Spinal cord (tissue), 9 donors: ENCODE measurements at regions not wholly inside any gene's neighbourhood (a gene's known extent, or its start where the extent isn't known, plus 50 kb on each side); places are given as distances from the start of the nearest gene placed in this dataset.
"Not testable (repeated sequence)": the region's sequence is repeated elsewhere in the genome, so short reads cannot be mapped to it uniquely, and the experiment has no call there.

ENCODE experiments used
- DNase-seq, 6 donors: peaks; one replicate each; pipeline versions ENCODE4 v3.0.0 to v3.0.0-alpha.2; 2013 to 2015; ENCODE audit warnings: low spot score in 6 of 6, low read depth in 4 of 6
- H3K27ac ChIP-seq: one replicate; pipeline ENCODE4 v1.5.1; 2013; ENCODE audit warnings: low read depth, low read length, control low read depth
- H3K27me3 ChIP-seq: one replicate; pipeline ENCODE4 v1.6.1; 2013; ENCODE audit warnings: low read length; ENCODE audit not compliant: control insufficient read depth, insufficient read depth
- H3K36me3 ChIP-seq: one replicate; pipeline ENCODE4 v1.6.1; 2013; ENCODE audit warnings: low read length; ENCODE audit not compliant: control insufficient read depth, insufficient read depth
- H3K4me1 ChIP-seq: one replicate; pipeline ENCODE4 v1.6.1; 2013; ENCODE audit warnings: low read length; ENCODE audit not compliant: control insufficient read depth, insufficient read depth
- H3K4me3 ChIP-seq: one replicate; pipeline ENCODE4 v1.5.1; 2013; ENCODE audit warnings: low read depth, low read length, control low read depth
- H3K9me3 ChIP-seq: one replicate; pipeline ENCODE4 v1.6.1; 2013; ENCODE audit warnings: low read length; ENCODE audit not compliant: control insufficient read depth, insufficient read depth
- WGBS: methylation state at CpG from one replicate; pipeline ENCODE4 v1.1.5; 2013; ENCODE audit warnings: missing lambda C conversion rate; ENCODE audit not compliant: insufficient coverage; 5-methylcytosine and 5-hydroxymethylcytosine counted together
- donor health status: healthy.

GRCh38 chr6:6091608-6092002 lies 84.9 kb upstream of the NRN1 start:
- Histone ChIP-seq H3K36me3 (no peaks in the 10 kb centered on the region), H3K4me3 (no peak overlapping the region), H3K27me3 (no peaks in the 10 kb centered on the region), H3K9me3 (no peaks in the 10 kb centered on the region), H3K4me1 (no peaks in the 10 kb centered on the region), H3K27ac (no peak overlapping the region)
- no peak for DNase-seq
- no CpG with 5 or more reads among the region's 2 CpGs for WGBS

- Histone ChIP-seq H3K9me3 (no peaks in the 10 kb centered on the region), H3K27ac (no peak overlapping the region), H3K27me3 (no peaks in the 10 kb centered on the region), H3K4me1 (no peaks in the 10 kb centered on the region), H3K36me3 (no peaks in the 10 kb centered on the region), H3K4me3 (no peak overlapping the region)
- 87% methylated on average over 3 of the region's 5 CpGs for WGBS
- no peak for DNase-seq
Observed at GRCh38 chr6:6090861-6091607, 84.3 kb upstream of the NRN1 start.

- Histone ChIP-seq H3K27me3 (no peaks in the 10 kb centered on the region), H3K4me1 (no peaks in the 10 kb centered on the region), H3K36me3 (no peaks in the 10 kb centered on the region), H3K9me3 (no peaks in the 10 kb centered on the region), H3K4me3 (no peak overlapping the region), H3K27ac (no peak overlapping the region)
- WGBS = 86% methylated on average over 1 of the region's 4 CpGs
- peak in 1 of 6 donors; percentile 2 for DNase-seq
Observed at GRCh38 chr6:6085928-6086668, 79.4 kb upstream of the NRN1 start.

- no peaks in the 10 kb centered on the region for H3K36me3 ChIP-seq
- no peak for DNase-seq
- no peaks in the 10 kb centered on the region for H3K9me3 ChIP-seq
- no peak overlapping the region for H3K4me3 ChIP-seq
- no peaks in the 10 kb centered on the region for H3K4me1 ChIP-seq
- WGBS = 93% methylated on average over 3 of the region's 4 CpGs
- H3K27me3 ChIP-seq = no peaks in the 10 kb centered on the region
- no peak overlapping the region for H3K27ac ChIP-seq
Observed at GRCh38 chr6:6080975-6081374, 74.2 kb upstream of the NRN1 start.

GRCh38 chr6:6074190-6074589 lies 67.5 kb upstream of the NRN1 start:
- no peak overlapping the region for H3K4me3 ChIP-seq
- H3K27ac ChIP-seq = no peak overlapping the region
- H3K36me3 ChIP-seq = no peaks in the 10 kb centered on the region
- H3K9me3 ChIP-seq = no peaks in the 10 kb centered on the region
- no peak for DNase-seq
- no peaks in the 10 kb centered on the region for H3K4me1 ChIP-seq
- H3K27me3 ChIP-seq = no peaks in the 10 kb centered on the region

GRCh38 chr6:6068157-6068556 lies 61.4 kb upstream of the NRN1 start:
- H3K27ac ChIP-seq, H3K27me3 ChIP-seq, H3K4me3 ChIP-seq, DNase-seq, H3K4me1 ChIP-seq, H3K36me3 ChIP-seq, H3K9me3 ChIP-seq: not testable (repeated sequence)
- WGBS = no CpG with 5 or more reads among the region's 5 CpGs

- H3K36me3 ChIP-seq = no peaks in the 10 kb centered on the region
- no peaks in the 10 kb centered on the region for H3K27me3 ChIP-seq
- H3K27ac ChIP-seq = no peak overlapping the region
- no peak overlapping the region for H3K4me3 ChIP-seq
- DNase-seq = no peak
- H3K4me1 ChIP-seq = no peaks in the 10 kb centered on the region
- H3K9me3 ChIP-seq = peaks cover 4% of the 10 kb centered on the region
- 76% methylated on average over 18 of the region's 25 CpGs for WGBS
Observed at GRCh38 chr6:6058054-6058444, 51.3 kb upstream of the NRN1 start.

- Histone ChIP-seq H3K36me3 (no peaks in the 10 kb centered on the region), H3K27me3 (no peaks in the 10 kb centered on the region), H3K4me3 (no peak overlapping the region), H3K27ac (no peak overlapping the region), H3K9me3 (peaks cover 4% of the 10 kb centered on the region), H3K4me1 (no peaks in the 10 kb centered on the region)
- peak; percentile 31 to 90 (median 52) for DNase-seq
- 25% methylated on average over 2 of the region's 9 CpGs for WGBS
Observed at GRCh38 chr6:6057442-6058053, 50.8 kb upstream of the NRN1 start.
